IPS-15b (cell line): ENCODE measurements at regions not wholly inside any gene's neighbourhood (a gene's known extent, or its start where the extent isn't known, plus 50 kb on each side); places are given as distances from the start of the nearest gene placed in this dataset.
A peak's percentile ranks its signal among the peaks of the same experiment; 100 is the strongest.

Experiments used
- H3K27me3 ChIP-seq: one replicate; pipeline ENCODE4 v1.6.1; 2013; ENCODE audit warnings: low read length; ENCODE audit not compliant: control insufficient read depth, insufficient read depth
- H3K36me3 ChIP-seq: one replicate; pipeline ENCODE4 v1.6.1; 2013; ENCODE audit warnings: low read length; ENCODE audit not compliant: control insufficient read depth, insufficient read depth
- H3K4me1 ChIP-seq: one replicate; pipeline ENCODE4 v1.6.1; 2013; ENCODE audit warnings: mild to moderate bottlenecking, low read length; ENCODE audit not compliant: control insufficient read depth, insufficient read depth
- H3K4me3 ChIP-seq: one replicate; pipeline ENCODE4 v1.5.1; 2013; ENCODE audit warnings: low read depth, low read length
- H3K9ac ChIP-seq: one replicate; pipeline ENCODE4 v1.6.1; 2013; ENCODE audit warnings: low read depth, mild to moderate bottlenecking, low read length
- H3K9me3 ChIP-seq: one replicate; pipeline ENCODE4 v1.6.1; 2013; ENCODE audit warnings: mild to moderate bottlenecking, low read length; ENCODE audit not compliant: control insufficient read depth, insufficient read depth

DNA sequence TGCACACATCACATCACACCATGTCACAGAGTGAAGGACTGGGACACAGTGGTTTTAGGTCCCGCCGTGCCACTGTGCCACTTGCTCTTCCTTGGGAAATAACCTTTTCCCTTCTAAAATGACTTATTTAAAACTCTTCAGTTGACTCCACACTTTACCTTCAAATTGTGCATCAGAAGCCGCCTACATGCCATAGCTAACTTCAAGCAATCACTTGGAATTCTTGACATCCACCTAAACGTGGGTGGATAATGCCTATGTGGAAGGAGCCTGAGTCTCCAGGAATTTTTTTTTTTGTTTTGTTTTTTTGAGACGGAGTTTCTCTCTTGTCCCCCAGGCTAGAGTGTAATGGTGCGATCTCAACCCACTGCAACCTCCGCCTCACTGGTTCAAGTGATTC lies 777.4 kb upstream of the TENM3 start:
- Histone ChIP-seq H3K4me1 (no peaks in the 10 kb centered on the region), H3K9ac (no peak overlapping the region), H3K9me3 (no peaks in the 10 kb centered on the region), H3K4me3 (no peak overlapping the region), H3K27me3 (no peaks in the 10 kb centered on the region), H3K36me3 (no peaks in the 10 kb centered on the region)

GRCh38 chr4:181468451-181468850 lies 774.8 kb upstream of the TENM3 start:
- H3K27me3 ChIP-seq = no peaks in the 10 kb centered on the region
- no peaks in the 10 kb centered on the region for H3K36me3 ChIP-seq
- H3K4me3 ChIP-seq = no peak overlapping the region
- no peak overlapping the region for H3K9ac ChIP-seq
- H3K4me1 ChIP-seq = no peaks in the 10 kb centered on the region
- no peaks in the 10 kb centered on the region for H3K9me3 ChIP-seq

- H3K27me3 ChIP-seq = no peaks in the 10 kb centered on the region
- no peak overlapping the region for H3K9ac ChIP-seq
- no peaks in the 10 kb centered on the region for H3K36me3 ChIP-seq
Measured at GRCh38 chr4:181470306-181470705, 772.9 kb upstream of the TENM3 start.

GRCh38 chr4:181475359-181475758 lies 767.8 kb upstream of the TENM3 start:
- Histone ChIP-seq H3K9me3 (no peaks in the 10 kb centered on the region), H3K4me1 (peaks cover 26% of the 10 kb centered on the region), H3K9ac (no peak overlapping the region), H3K4me3 (peak overlapping the region; percentile 34), H3K36me3 (no peaks in the 10 kb centered on the region), H3K27me3 (no peaks in the 10 kb centered on the region)

More at GRCh38 chr4:181470306-181470705, 772.9 kb upstream of the TENM3 start:
- peaks cover 1% of the 10 kb centered on the region for H3K4me1 ChIP-seq
- no peaks in the 10 kb centered on the region for H3K9me3 ChIP-seq
- H3K4me3 ChIP-seq = no peak overlapping the region

DNA sequence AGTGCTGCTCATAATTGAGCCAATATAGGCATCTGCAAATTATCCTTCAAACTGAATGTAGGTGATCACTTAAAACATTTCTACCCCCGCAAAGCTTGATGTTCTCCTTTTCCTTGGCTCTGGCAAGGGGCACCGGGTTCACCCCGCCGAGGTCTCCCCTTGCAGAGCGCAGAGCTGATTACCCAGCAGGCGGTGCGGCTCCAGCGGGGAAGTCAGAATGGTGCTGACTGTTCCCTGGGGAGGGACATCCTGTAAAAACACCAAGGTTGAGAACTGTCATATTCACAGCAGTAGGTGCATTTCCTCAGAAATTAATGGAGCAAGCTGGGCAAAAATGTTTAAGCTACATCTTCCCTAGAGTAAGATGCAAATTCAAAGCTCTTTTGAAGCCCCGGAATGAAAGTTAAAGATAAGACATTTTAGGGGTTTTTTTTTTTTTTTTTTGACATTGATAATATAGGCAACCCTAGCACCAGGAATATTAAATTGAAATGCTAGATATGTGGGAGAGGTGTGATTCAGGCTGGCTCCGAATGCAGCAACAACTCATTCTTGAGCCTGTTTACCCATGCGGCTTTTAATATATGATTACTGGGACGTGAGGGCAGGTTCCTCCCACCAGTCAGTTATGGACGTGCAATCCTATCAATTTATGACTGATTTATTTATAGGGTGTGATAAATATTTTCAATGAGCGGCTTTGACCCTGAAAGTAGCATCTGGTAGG lies 767.3 kb upstream of the TENM3 start:
- peaks cover 26% of the 10 kb centered on the region for H3K4me1 ChIP-seq
- H3K36me3 ChIP-seq = no peaks in the 10 kb centered on the region
- peak overlapping the region; percentile 34 for H3K4me3 ChIP-seq
- peak overlapping the region; percentile 42 for H3K9ac ChIP-seq
- H3K9me3 ChIP-seq = no peaks in the 10 kb centered on the region
- no peaks in the 10 kb centered on the region for H3K27me3 ChIP-seq

- Histone ChIP-seq H3K4me1 (peaks cover 26% of the 10 kb centered on the region), H3K9ac (no peak overlapping the region), H3K27me3 (no peaks in the 10 kb centered on the region), H3K4me3 (no peak overlapping the region), H3K9me3 (no peaks in the 10 kb centered on the region), H3K36me3 (no peaks in the 10 kb centered on the region)
Measured at GRCh38 chr4:181476508-181476890, 766.7 kb upstream of the TENM3 start.

- Histone ChIP-seq H3K4me1 (peaks cover 26% of the 10 kb centered on the region), H3K9me3 (no peaks in the 10 kb centered on the region), H3K4me3 (no peak overlapping the region), H3K9ac (no peak overlapping the region), H3K36me3 (no peaks in the 10 kb centered on the region), H3K27me3 (no peaks in the 10 kb centered on the region)
Measured at GRCh38 chr4:181477591-181477990, 765.6 kb upstream of the TENM3 start.

DNA sequence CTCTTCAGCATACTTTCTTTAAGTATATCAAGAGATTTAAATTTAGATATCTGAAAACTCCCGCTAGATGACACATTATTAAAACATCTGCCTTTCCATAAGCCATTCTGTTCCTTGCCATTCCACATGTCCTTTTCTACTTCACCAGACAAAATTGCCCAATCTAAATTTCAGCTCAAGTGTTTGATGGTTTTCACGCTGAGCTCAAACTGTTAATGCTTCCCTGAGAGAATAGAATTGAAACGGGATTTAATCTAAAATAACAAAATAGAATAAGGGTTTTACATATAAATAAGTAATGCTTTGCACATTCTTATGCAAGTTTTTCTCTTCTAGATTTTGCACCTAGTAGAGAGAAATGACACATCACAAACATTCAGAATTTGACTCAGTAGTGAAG lies 764.5 kb upstream of the TENM3 start:
- Histone ChIP-seq H3K9me3 (no peaks in the 10 kb centered on the region), H3K27me3 (no peaks in the 10 kb centered on the region), H3K36me3 (no peaks in the 10 kb centered on the region), H3K4me3 (no peak overlapping the region), H3K4me1 (peaks cover 26% of the 10 kb centered on the region), H3K9ac (no peak overlapping the region)

DNA sequence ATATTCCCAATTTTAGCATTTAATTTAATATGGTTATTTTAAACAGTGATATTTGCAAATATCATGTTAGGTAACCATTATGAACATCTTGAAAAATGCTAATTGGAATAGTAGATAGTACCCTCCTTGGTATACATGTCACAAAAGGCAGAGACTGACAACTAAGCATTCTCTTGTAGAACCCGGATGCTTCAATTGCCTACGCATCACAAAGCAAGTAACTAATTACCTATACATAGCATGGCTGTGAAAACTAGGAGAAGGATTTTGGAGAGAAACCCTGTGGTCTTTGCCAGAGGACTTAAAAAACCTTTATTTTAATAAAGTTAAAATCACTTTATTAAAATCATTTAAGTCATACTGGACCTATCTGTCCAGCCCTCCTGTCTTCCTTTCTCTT lies 764.1 kb upstream of the TENM3 start:
- no peak overlapping the region for H3K9ac ChIP-seq
- no peak overlapping the region for H3K4me3 ChIP-seq
- no peaks in the 10 kb centered on the region for H3K9me3 ChIP-seq
- peaks cover 29% of the 10 kb centered on the region for H3K4me1 ChIP-seq
- H3K27me3 ChIP-seq = no peaks in the 10 kb centered on the region
- no peaks in the 10 kb centered on the region for H3K36me3 ChIP-seq

DNA sequence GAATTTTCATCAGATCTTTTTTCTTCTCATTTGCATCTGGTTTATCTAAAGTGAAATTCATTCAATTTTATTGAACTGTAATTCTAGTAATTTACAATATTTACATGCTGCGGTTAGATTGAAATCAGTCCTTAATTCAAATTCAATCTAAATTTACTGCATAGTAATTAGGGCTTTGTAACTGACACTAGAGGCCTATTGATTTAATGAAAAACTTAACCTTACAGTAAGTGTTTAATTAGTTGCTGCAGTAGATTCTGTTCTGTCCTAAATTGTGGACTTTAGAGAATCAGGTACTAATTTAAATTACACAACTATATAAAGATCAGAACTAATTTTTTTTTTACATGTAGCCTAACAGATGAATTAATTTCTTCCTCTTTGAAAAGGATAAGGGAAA lies 758.8 kb upstream of the TENM3 start:
- no peak overlapping the region for H3K4me3 ChIP-seq
- H3K9ac ChIP-seq = no peak overlapping the region
- peaks cover 4% of the 10 kb centered on the region for H3K4me1 ChIP-seq
- H3K27me3 ChIP-seq = no peaks in the 10 kb centered on the region
- no peaks in the 10 kb centered on the region for H3K9me3 ChIP-seq
- no peaks in the 10 kb centered on the region for H3K36me3 ChIP-seq

DNA sequence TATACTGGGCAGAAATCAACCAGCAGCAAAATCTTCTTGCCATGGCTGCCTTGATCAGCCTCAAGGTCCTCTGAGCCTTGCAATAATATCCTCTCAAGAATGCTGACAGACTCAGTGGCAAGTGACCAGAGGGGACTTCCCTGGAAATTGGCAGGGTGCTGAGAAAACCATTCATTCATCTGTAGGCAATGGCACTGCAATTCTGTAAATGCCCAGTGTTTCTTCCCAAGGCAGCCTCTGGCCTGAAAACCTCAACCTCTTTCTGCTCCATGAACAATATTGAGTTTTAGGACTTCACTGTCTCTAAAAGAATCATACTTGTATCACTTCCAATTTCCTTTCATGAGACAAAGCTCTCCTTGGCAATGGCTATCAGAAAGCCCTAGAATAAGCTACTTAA lies 754.3 kb upstream of the TENM3 start:
- no peaks in the 10 kb centered on the region for H3K9me3 ChIP-seq
- H3K36me3 ChIP-seq = no peaks in the 10 kb centered on the region
- H3K9ac ChIP-seq = no peak overlapping the region
- H3K4me1 ChIP-seq = peaks cover 2% of the 10 kb centered on the region
- H3K4me3 ChIP-seq = no peak overlapping the region
- no peaks in the 10 kb centered on the region for H3K27me3 ChIP-seq

- Histone ChIP-seq H3K27me3 (no peaks in the 10 kb centered on the region), H3K36me3 (no peaks in the 10 kb centered on the region), H3K9ac (no peak overlapping the region), H3K9me3 (no peaks in the 10 kb centered on the region), H3K4me1 (no peaks in the 10 kb centered on the region), H3K4me3 (no peak overlapping the region)
Measured at GRCh38 chr4:181498148-181498547, 745.1 kb upstream of the TENM3 start.
